ENCODE measurements at regions not wholly inside any gene's neighbourhood (a gene's known extent, or its start where the extent isn't known, plus 50 kb on each side); places are given as distances from the start of the nearest gene placed in this dataset.

GRCh38 chr15:24899795-24900194, 55.0 kb upstream of the SNRPN start:
- Histone ChIP-seq H3K4me1 (ENCODE audit: insufficient read depth) (peaks cover 1% of the 10 kb centered on the region), H3K4me3 (no peak overlapping the region), H3K36me3 (no peaks in the 10 kb centered on the region), H3K27me3 (no peaks in the 10 kb centered on the region), H3K27ac (no peak overlapping the region), H3K9me3 (no peaks in the 10 kb centered on the region)
- 15 to 35% (median 17%) methylated on average over 2 of the region's 2 CpGs for WGBS, 3 donors
- TF ChIP-seq POLR2A (IDR thresholded peaks at IDR 0.05) (no peak), CTCF (IDR thresholded peaks at IDR 0.05) (no peak), EP300 (IDR thresholded peaks at IDR 0.05) (no peak)
- intact Hi-C loops (cut with DNase I): loop anchor here in 1 of 4 donors (10.0 kb wide), 1 partner anchor 65 kb away; no protein-coding TSS in a partner anchor
- DNase-seq: no peak

- no peak for TF ChIP-seq EP300 (IDR thresholded peaks at IDR 0.05)
- no peak for TF ChIP-seq CTCF (IDR thresholded peaks at IDR 0.05)
- no peak for TF ChIP-seq POLR2A (IDR thresholded peaks at IDR 0.05)
- DNase-seq: no peak
- Histone ChIP-seq H3K4me1 (ENCODE audit: insufficient read depth) (peaks cover 1% of the 10 kb centered on the region), H3K27ac (no peak overlapping the region), H3K9me3 (no peaks in the 10 kb centered on the region), H3K27me3 (no peaks in the 10 kb centered on the region), H3K4me3 (no peak overlapping the region), H3K36me3 (no peaks in the 10 kb centered on the region)
- intact Hi-C loops (cut with DNase I): loop anchor here in 1 of 4 donors (10.0 kb wide), 1 partner anchor 63 kb away; no protein-coding TSS in a partner anchor
- 66 to 72% (median 68%) methylated on average over 3 of the region's 3 CpGs for WGBS, 3 donors
Measured at GRCh38 chr15:24901409-24901808, 53.4 kb upstream of the SNRPN start.

All from ovary (tissue), 7 donors.